ENCODE measurements at regions not wholly inside any gene's neighbourhood (a gene's known extent, or its start where the extent isn't known, plus 50 kb on each side); places are given as distances from the start of the nearest gene placed in this dataset.

- Histone ChIP-seq H3K27me3 (replicated peaks; ENCODE audit: control insufficient read depth, insufficient read depth, low read length) (no peaks in the 10 kb centered on the region), H3K4me3 (replicated peaks; ENCODE audit: low read depth, low read length) (no peak overlapping the region), H3K36me3 (ENCODE audit: control insufficient read depth, insufficient read depth, low read length) (no peaks in the 10 kb centered on the region)
- TF ChIP-seq, protein P1, sequence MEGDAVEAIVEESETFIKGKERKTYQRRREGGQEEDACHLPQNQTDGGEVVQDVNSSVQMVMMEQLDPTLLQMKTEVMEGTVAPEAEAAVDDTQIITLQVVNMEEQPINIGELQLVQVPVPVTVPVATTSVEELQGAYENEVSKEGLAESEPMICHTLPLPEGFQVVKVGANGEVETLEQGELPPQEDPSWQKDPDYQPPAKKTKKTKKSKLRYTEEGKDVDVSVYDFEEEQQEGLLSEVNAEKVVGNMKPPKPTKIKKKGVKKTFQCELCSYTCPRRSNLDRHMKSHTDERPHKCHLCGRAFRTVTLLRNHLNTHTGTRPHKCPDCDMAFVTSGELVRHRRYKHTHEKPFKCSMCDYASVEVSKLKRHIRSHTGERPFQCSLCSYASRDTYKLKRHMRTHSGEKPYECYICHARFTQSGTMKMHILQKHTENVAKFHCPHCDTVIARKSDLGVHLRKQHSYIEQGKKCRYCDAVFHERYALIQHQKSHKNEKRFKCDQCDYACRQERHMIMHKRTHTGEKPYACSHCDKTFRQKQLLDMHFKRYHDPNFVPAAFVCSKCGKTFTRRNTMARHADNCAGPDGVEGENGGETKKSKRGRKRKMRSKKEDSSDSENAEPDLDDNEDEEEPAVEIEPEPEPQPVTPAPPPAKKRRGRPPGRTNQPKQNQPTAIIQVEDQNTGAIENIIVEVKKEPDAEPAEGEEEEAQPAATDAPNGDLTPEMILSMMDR (IDR thresholded peaks at IDR 0.05; ENCODE audit: insufficient read depth, low read length, poor library complexity, severe bottlenecking): no peak
- no peak for DNase-seq (ENCODE audit: extremely low read depth, insufficient read length)
Observed at GRCh38 chr3:115553796-115554486, 69.4 kb upstream of the GAP43 start.

- TF ChIP-seq, protein P1 (IDR thresholded peaks at IDR 0.05; ENCODE audit: insufficient read depth, low read length, poor library complexity, severe bottlenecking): no peak
- H3K27me3 ChIP-seq (replicated peaks; ENCODE audit: control insufficient read depth, insufficient read depth, low read length): no peaks in the 10 kb centered on the region
Observed at GRCh38 chr3:115554487-115554807, 68.9 kb upstream of the GAP43 start.

DNA sequence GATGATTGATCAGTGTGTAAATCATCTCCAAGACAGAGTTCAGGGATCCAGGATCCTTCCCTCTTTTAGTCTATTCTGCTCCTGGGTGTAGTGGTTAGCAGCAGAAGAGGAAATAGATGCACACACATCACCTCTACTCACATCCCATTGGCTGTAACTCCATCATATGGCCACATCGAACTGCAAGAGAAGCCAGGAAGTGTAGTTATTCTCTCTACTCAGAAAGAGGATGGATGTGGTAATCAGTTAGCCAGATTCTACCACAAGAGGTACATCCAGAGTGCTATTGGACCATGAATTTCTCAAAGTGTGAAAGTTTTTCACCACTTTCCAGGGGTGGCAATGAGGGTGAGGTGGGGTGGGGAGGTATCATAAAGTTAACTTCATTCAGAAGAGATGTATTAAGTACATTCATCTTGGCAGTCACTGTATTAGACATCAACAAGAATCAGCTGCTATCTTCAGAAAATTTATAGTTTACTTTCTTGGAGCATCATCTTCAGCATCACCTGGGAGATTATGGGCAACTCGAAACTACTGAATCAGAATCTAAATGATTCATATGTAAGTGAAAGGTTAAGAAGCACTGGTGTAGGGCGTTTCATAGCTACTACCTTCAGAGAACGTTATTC, 60.6 kb upstream of the GAP43 start:
- Histone ChIP-seq H3K36me3 (ENCODE audit: control insufficient read depth, insufficient read depth, low read length) (no peaks in the 10 kb centered on the region), H3K4me3 (replicated peaks; ENCODE audit: low read depth, low read length) (no peak overlapping the region), H3K27me3 (replicated peaks; ENCODE audit: control insufficient read depth, insufficient read depth, low read length) (no peaks in the 10 kb centered on the region)
- no peak for DNase-seq (ENCODE audit: extremely low read depth, insufficient read length)
- TF ChIP-seq, protein P1 (IDR thresholded peaks at IDR 0.05; ENCODE audit: insufficient read depth, low read length, poor library complexity, severe bottlenecking): no peak

More at GRCh38 chr3:115554487-115554807, 68.9 kb upstream of the GAP43 start:
- H3K4me3 ChIP-seq (replicated peaks; ENCODE audit: low read depth, low read length): no peak overlapping the region
- H3K36me3 ChIP-seq (ENCODE audit: control insufficient read depth, insufficient read depth, low read length): no peaks in the 10 kb centered on the region
- no peak for DNase-seq (ENCODE audit: extremely low read depth, insufficient read length)

GRCh38 chr3:115563984-115564383, 59.3 kb upstream of the GAP43 start:
- Histone ChIP-seq H3K4me3 (replicated peaks; ENCODE audit: low read depth, low read length) (no peak overlapping the region), H3K36me3 (ENCODE audit: control insufficient read depth, insufficient read depth, low read length) (no peaks in the 10 kb centered on the region), H3K27me3 (replicated peaks; ENCODE audit: control insufficient read depth, insufficient read depth, low read length) (no peaks in the 10 kb centered on the region)
- TF ChIP-seq, protein P1 (IDR thresholded peaks at IDR 0.05; ENCODE audit: insufficient read depth, low read length, poor library complexity, severe bottlenecking): no peak
- DNase-seq (ENCODE audit: extremely low read depth, insufficient read length): no peak

DNA sequence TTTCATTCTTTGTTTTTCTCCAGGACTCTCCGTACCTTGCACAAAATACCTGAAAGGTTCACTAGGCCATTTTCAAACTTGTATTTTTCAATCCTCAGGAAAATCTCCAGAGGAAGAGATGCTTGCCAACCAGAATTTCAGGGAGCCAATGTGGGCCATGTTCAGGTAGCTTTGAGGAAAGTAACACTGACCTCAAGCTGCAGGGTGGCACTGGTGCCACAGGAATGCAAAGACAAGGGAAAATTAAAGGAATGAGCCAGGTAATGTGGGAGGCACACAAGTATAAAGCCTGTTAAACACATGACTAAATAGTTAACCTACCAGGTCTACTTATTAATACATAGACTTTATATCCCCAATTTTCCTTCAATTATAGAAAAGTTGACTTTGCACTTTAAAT, 51.9 kb upstream of the GAP43 start:
- Histone ChIP-seq H3K4me3 (replicated peaks; ENCODE audit: low read depth, low read length) (no peak overlapping the region), H3K36me3 (ENCODE audit: control insufficient read depth, insufficient read depth, low read length) (no peaks in the 10 kb centered on the region), H3K27me3 (replicated peaks; ENCODE audit: control insufficient read depth, insufficient read depth, low read length) (no peaks in the 10 kb centered on the region)
- TF ChIP-seq, protein P1 (IDR thresholded peaks at IDR 0.05; ENCODE audit: insufficient read depth, low read length, poor library complexity, severe bottlenecking): no peak
- DNase-seq (ENCODE audit: extremely low read depth, insufficient read length): no peak
